SK-N-SH treated with all-trans-retinoic acid at 6 μM for 48 hours (cell line): ENCODE measurements at regions not wholly inside any gene's neighbourhood (a gene's known extent, or its start where the extent isn't known, plus 50 kb on each side); places are given as distances from the start of the nearest gene placed in this dataset.

Experiments used
- ATAC-seq: fragments of 200-7000 bp; cut with Tn5 transposase; 3 replicates; pipeline ENCODE4 v1.9.1; 2020; ENCODE audit warnings: mild to moderate bottlenecking, moderate library complexity
- ARNTL ChIP-seq: fragments of 450-650 bp; formaldehyde crosslinking; IDR thresholded peaks from 2 replicates; pipeline ENCODE4 v1.5.0; 2020; ENCODE audit warnings: low read depth, mild to moderate bottlenecking, moderate library complexity, borderline replicate concordance
- CSDC2 ChIP-seq: fragments of 250-450 bp; sonication (Bioruptor Pico); IDR thresholded peaks from 2 replicates; pipeline ENCODE4 v1.5.0; 2020; ENCODE audit warnings: mild to moderate bottlenecking, moderate library complexity
- ESRRG ChIP-seq: fragments of 250-450 bp; sonication (Bioruptor Pico); IDR thresholded peaks from 2 replicates; pipeline ENCODE4 v1.6.1; 2021; ENCODE audit warnings: mild to moderate bottlenecking
- GLIS3 ChIP-seq: fragments of 250-450 bp; sonication (Bioruptor Pico); IDR thresholded peaks from 2 replicates; pipeline ENCODE4 v1.5.0; 2020; ENCODE audit warnings: mild to moderate bottlenecking, moderate library complexity
- OSR1 ChIP-seq: fragments of 250-450 bp; sonication (Bioruptor Pico); IDR thresholded peaks from 2 replicates; pipeline ENCODE4 v1.8.0; 2022; ENCODE audit warnings: moderate library complexity, mild to moderate bottlenecking, inconsistent platforms
- PATZ1 ChIP-seq: fragments of 250-450 bp; sonication (Bioruptor Pico); IDR thresholded peaks from 2 replicates; pipeline ENCODE4 v1.8.0; 2020; ENCODE audit warnings: mild to moderate bottlenecking, moderate library complexity, borderline replicate concordance
- POU6F1 ChIP-seq: fragments of 250-450 bp; sonication (Bioruptor Pico); IDR thresholded peaks from 2 replicates; pipeline ENCODE4 v1.8.0; 2021; ENCODE audit warnings: low read depth, mild to moderate bottlenecking, moderate library complexity, borderline replicate concordance
- PPARA ChIP-seq: fragments of 250-450 bp; sonication (Bioruptor Pico); IDR thresholded peaks from 2 replicates; pipeline ENCODE4 v1.5.0; 2020; ENCODE audit warnings: mild to moderate bottlenecking, borderline replicate concordance
- RARB ChIP-seq: fragments of 250-450 bp; sonication (Bioruptor Pico); IDR thresholded peaks from 2 replicates; pipeline ENCODE4 v1.8.0; 2021; ENCODE audit warnings: mild to moderate bottlenecking, moderate library complexity
- SNAI2 ChIP-seq: fragments of 250-450 bp; sonication (Bioruptor Pico); IDR thresholded peaks from 2 replicates; pipeline ENCODE4 v1.5.0; 2020; ENCODE audit warnings: mild to moderate bottlenecking, moderate library complexity
- TCF4 ChIP-seq: fragments of 250-450 bp; sonication (Bioruptor Pico); IDR thresholded peaks from 2 replicates; pipeline ENCODE4 v1.8.0; 2021; ENCODE audit warnings: mild to moderate bottlenecking, moderate library complexity, borderline replicate concordance
- TOX ChIP-seq: fragments of 250-450 bp; sonication (Bioruptor Pico); IDR thresholded peaks from 2 replicates; pipeline ENCODE4 v1.8.0; 2021; ENCODE audit warnings: mild to moderate bottlenecking, moderate library complexity, borderline replicate concordance
- ZC3H10 ChIP-seq: fragments of 250-450 bp; sonication (Bioruptor Pico); IDR thresholded peaks from 2 replicates; pipeline ENCODE4 v1.5.1; 2021; ENCODE audit warnings: mild to moderate bottlenecking, moderate library complexity
- ZFP3 ChIP-seq: fragments of 250-450 bp; sonication (Bioruptor Pico); IDR thresholded peaks from 2 replicates; pipeline ENCODE4 v1.5.0; 2020; ENCODE audit warnings: mild to moderate bottlenecking, moderate library complexity
- ZFP30 ChIP-seq: fragments of 450-650 bp; formaldehyde crosslinking; IDR thresholded peaks from 2 replicates; pipeline ENCODE4 v1.5.0; 2022; ENCODE audit warnings: mild to moderate bottlenecking, moderate library complexity
- ZNF565 ChIP-seq: fragments of 450-650 bp; formaldehyde crosslinking; conservative IDR thresholded peaks from 2 replicates; pipeline ENCODE4 v1.5.0; 2020; ENCODE audit warnings: low read depth, mild to moderate bottlenecking, moderate library complexity
- ZNF70 ChIP-seq: fragments of 450-650 bp; formaldehyde crosslinking; IDR thresholded peaks from 2 replicates; pipeline ENCODE4 v1.5.0; 2020; ENCODE audit warnings: mild to moderate bottlenecking, moderate library complexity
- ZNF8 ChIP-seq: fragments of 450-650 bp; formaldehyde crosslinking; IDR thresholded peaks from 2 replicates; pipeline ENCODE4 v1.5.0; 2020; ENCODE audit warnings: mild to moderate bottlenecking, moderate library complexity
- TF ChIP-seq, protein P1 (sequence below): fragments of 250-450 bp; sonication (Bioruptor Pico); IDR thresholded peaks from 2 replicates; pipeline ENCODE4 v1.5.1; 2020; ENCODE audit warnings: low read depth, mild to moderate bottlenecking, moderate library complexity
- TF ChIP-seq, protein P2 (sequence below): fragments of 250-450 bp; sonication (Bioruptor Pico); IDR thresholded peaks from 2 replicates; pipeline ENCODE4 v1.5.1; 2021; ENCODE audit warnings: mild to moderate bottlenecking, moderate library complexity
- TF ChIP-seq, protein P3 (sequence below): fragments of 250-450 bp; sonication (Bioruptor Pico); IDR thresholded peaks from 2 replicates; pipeline ENCODE4 v1.5.0; 2020; ENCODE audit warnings: mild to moderate bottlenecking, moderate library complexity

GRCh38 chr6:140433072-140433471, 1058.6 kb upstream of the CITED2 start:
- TF ChIP-seq ZC3H10 (CRISPR knock-in tag) (no peak), SNAI2 (no peak), OSR1 (no peak), ZNF8 (CRISPR knock-in tag) (no peak), ZFP30 (CRISPR knock-in tag) (no peak), POU6F1 (no peak), PATZ1 (CRISPR knock-in tag) (no peak), CSDC2 (CRISPR knock-in tag) (no peak), ZNF70 (CRISPR knock-in tag) (no peak), ZFP3 (no peak), TCF4 (CRISPR knock-in tag) (no peak), RARB (CRISPR knock-in tag) (no peak), ZNF565 (CRISPR knock-in tag) (no peak), TOX (CRISPR knock-in tag) (no peak)
- TF ChIP-seq, protein P1, sequence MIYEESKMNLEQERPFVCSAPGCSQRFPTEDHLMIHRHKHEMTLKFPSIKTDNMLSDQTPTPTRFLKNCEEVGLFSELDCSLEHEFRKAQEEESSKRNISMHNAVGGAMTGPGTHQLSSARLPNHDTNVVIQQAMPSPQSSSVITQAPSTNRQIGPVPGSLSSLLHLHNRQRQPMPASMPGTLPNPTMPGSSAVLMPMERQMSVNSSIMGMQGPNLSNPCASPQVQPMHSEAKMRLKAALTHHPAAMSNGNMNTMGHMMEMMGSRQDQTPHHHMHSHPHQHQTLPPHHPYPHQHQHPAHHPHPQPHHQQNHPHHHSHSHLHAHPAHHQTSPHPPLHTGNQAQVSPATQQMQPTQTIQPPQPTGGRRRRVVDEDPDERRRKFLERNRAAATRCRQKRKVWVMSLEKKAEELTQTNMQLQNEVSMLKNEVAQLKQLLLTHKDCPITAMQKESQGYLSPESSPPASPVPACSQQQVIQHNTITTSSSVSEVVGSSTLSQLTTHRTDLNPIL (CRISPR knock-in tag), result no peak
- ATAC-seq, result no peak

DNA sequence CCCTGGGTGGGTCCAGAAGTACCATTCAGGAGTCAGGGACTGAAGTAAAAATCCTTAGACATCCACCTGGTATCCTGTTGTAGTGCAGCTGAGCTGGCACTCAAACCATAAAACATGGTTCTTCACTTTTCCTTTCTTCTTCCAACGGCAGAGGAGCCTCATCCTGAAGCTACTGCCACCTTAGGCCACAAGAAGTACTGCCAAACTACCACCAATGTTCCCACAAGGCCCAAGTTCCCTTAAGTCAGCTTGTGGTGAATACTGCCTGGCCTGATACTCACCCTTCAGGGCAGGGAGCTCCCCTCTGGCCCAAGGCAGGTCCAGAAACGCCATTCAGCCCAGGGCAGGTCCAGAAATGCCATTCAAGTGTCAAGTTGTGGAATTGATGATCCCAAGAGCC, 1053.4 kb upstream of the CITED2 start:
- ATAC-seq, result no peak
- no peak for TF ChIP-seq CSDC2 (CRISPR knock-in tag)
- TF ChIP-seq, protein P2, sequence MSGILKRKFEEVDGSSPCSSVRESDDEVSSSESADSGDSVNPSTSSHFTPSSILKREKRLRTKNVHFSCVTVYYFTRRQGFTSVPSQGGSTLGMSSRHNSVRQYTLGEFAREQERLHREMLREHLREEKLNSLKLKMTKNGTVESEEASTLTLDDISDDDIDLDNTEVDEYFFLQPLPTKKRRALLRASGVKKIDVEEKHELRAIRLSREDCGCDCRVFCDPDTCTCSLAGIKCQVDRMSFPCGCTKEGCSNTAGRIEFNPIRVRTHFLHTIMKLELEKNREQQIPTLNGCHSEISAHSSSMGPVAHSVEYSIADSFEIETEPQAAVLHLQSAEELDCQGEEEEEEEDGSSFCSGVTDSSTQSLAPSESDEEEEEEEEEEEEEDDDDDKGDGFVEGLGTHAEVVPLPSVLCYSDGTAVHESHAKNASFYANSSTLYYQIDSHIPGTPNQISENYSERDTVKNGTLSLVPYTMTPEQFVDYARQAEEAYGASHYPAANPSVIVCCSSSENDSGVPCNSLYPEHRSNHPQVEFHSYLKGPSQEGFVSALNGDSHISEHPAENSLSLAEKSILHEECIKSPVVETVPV (CRISPR knock-in tag), result no peak
- TF ChIP-seq ZFP3, result no peak
- no peak for TF ChIP-seq ARNTL (CRISPR knock-in tag)
- no peak for TF ChIP-seq ZNF8 (CRISPR knock-in tag)
- no peak for TF ChIP-seq PPARA (CRISPR knock-in tag)
- TF ChIP-seq, protein P3, sequence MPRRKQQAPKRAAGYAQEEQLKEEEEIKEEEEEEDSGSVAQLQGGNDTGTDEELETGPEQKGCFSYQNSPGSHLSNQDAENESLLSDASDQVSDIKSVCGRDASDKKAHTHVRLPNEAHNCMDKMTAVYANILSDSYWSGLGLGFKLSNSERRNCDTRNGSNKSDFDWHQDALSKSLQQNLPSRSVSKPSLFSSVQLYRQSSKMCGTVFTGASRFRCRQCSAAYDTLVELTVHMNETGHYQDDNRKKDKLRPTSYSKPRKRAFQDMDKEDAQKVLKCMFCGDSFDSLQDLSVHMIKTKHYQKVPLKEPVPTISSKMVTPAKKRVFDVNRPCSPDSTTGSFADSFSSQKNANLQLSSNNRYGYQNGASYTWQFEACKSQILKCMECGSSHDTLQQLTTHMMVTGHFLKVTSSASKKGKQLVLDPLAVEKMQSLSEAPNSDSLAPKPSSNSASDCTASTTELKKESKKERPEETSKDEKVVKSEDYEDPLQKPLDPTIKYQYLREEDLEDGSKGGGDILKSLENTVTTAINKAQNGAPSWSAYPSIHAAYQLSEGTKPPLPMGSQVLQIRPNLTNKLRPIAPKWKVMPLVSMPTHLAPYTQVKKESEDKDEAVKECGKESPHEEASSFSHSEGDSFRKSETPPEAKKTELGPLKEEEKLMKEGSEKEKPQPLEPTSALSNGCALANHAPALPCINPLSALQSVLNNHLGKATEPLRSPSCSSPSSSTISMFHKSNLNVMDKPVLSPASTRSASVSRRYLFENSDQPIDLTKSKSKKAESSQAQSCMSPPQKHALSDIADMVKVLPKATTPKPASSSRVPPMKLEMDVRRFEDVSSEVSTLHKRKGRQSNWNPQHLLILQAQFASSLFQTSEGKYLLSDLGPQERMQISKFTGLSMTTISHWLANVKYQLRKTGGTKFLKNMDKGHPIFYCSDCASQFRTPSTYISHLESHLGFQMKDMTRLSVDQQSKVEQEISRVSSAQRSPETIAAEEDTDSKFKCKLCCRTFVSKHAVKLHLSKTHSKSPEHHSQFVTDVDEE, result no peak
- no peak for TF ChIP-seq GLIS3
- no peak for TF ChIP-seq ZNF70 (CRISPR knock-in tag)
- no peak for TF ChIP-seq OSR1
- TF ChIP-seq ESRRG (CRISPR knock-in tag), result no peak
- TF ChIP-seq, protein P1 (CRISPR knock-in tag), result no peak
